Mesothelial cell of epicardium (in vitro differentiated cells): ENCODE measurements at regions not wholly inside any gene's neighbourhood (a gene's known extent, or its start where the extent isn't known, plus 50 kb on each side); places are given as distances from the start of the nearest gene placed in this dataset.

Experiments
- DNase-seq, 2 experiments: peaks; one replicate each; pipeline ENCODE4 v3.0.0; 2021; ENCODE audit warnings: low spot score in 2 of 2; ENCODE audit not compliant: unreplicated experiment in 2 of 2
- H3K27ac Mint-ChIP-seq: 2 replicates; pipeline ENCODE4 v1.8.0; 2021; ENCODE audit warnings: mixed read lengths
- H3K27me3 Mint-ChIP-seq: 2 replicates; pipeline ENCODE4 v1.8.0; 2021; ENCODE audit warnings: low read depth, mixed read lengths
- H3K36me3 Mint-ChIP-seq: 2 replicates; pipeline ENCODE4 v1.8.0; 2021; ENCODE audit warnings: mixed read lengths
- H3K4me1 Mint-ChIP-seq: 2 replicates; pipeline ENCODE4 v1.8.0; 2021; ENCODE audit warnings: mixed read lengths
- H3K4me3 Mint-ChIP-seq: 2 replicates; pipeline ENCODE4 v1.8.0; 2021; ENCODE audit warnings: mild to moderate bottlenecking, moderate library complexity, mixed read lengths
- H3K9me3 Mint-ChIP-seq: 2 replicates; pipeline ENCODE4 v1.8.0; 2021; ENCODE audit warnings: mixed read lengths
- TF ChIP-seq, protein P1 (sequence below): fragments of 200-600 bp; sonication (generic); IDR thresholded peaks from one replicate; pipeline ENCODE4 v1.5.0; 2021; ENCODE audit warnings: antibody characterized with exemption; ENCODE audit not compliant: unreplicated experiment

DNA sequence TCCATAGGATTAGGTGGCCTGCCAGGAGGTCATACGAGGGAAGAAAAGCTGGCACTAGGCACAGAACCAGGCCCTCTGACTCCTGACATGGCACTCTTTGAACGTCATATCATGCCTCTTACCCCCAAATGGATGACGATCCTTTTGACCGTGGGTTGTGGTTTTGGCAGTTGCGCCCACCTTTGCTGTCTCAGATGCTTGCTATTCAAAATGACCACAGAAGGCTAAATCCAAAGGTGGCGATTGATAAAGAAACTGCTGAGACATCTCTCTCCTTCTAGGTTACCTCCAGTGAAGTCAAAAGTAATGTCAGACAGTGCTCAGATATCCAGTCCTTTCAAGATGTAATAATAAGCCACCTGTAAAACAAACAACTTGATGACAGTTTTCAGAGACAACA, 385.0 kb downstream of the EFNA5 start:
- peaks cover 43% of the 10 kb centered on the region for H3K4me1 Mint-ChIP-seq
- TF ChIP-seq, protein P1, sequence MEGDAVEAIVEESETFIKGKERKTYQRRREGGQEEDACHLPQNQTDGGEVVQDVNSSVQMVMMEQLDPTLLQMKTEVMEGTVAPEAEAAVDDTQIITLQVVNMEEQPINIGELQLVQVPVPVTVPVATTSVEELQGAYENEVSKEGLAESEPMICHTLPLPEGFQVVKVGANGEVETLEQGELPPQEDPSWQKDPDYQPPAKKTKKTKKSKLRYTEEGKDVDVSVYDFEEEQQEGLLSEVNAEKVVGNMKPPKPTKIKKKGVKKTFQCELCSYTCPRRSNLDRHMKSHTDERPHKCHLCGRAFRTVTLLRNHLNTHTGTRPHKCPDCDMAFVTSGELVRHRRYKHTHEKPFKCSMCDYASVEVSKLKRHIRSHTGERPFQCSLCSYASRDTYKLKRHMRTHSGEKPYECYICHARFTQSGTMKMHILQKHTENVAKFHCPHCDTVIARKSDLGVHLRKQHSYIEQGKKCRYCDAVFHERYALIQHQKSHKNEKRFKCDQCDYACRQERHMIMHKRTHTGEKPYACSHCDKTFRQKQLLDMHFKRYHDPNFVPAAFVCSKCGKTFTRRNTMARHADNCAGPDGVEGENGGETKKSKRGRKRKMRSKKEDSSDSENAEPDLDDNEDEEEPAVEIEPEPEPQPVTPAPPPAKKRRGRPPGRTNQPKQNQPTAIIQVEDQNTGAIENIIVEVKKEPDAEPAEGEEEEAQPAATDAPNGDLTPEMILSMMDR: no peak
- no peak overlapping the region for H3K27ac Mint-ChIP-seq
- no peaks in the 10 kb centered on the region for H3K27me3 Mint-ChIP-seq
- no peak for DNase-seq
- no peaks in the 10 kb centered on the region for H3K9me3 Mint-ChIP-seq
- H3K36me3 Mint-ChIP-seq: no peaks in the 10 kb centered on the region
- H3K4me3 Mint-ChIP-seq: no peak overlapping the region

DNA sequence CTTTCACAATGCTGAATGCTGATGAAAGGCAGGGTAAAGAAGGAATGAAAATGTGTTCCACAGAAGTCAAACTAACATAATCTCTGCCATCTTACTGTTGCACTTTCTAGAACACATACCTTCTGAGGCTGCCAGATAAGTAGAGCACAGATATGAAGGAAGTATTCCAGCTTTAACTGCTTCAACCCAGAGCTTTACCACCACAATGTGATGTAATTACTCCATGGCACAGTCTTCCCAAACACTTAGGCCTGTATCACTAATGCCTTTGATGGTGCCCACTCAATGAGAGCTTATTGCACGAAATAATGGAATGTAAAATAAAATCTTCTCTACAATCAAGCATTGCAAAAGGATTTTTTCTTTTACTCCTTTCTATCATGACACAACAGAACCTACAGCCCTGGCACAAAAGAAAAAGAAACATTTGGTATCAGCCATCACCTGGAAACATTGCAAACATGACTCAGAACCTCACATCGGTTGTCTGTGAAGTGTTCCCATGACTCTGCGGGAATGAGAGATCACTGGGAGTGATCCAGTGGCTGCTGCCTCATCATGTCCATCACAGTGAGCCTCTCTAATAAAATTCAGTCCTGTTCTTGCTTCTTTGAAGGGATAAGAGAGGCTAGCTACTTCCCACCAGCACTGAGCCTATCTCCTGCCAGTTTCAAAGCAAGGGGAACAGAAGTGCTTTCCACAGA, 385.8 kb downstream of the EFNA5 start:
- no peak overlapping the region for H3K27ac Mint-ChIP-seq

DNA sequence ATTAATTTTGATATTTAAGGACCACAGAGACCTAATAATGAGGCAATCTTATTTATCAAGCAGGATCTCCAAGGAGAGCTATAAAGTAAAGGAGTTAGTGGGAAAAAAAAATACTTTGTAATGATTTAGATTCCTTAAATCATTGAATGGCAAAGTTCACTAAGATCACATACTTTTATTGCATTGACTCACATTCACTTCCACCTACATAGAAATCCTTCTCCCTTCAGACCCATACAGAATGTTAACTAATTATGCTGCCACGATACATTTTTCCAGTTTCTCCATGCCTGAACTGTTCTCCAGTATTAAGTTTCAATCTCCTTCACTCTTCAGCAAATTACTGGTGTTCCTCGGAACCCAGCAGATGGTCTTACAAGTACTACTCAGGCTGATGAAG, 388.7 kb downstream of the EFNA5 start:
- Mint-ChIP-seq H3K4me3 (no peak overlapping the region), H3K27me3 (no peaks in the 10 kb centered on the region), H3K4me1 (peaks cover 32% of the 10 kb centered on the region), H3K27ac (no peak overlapping the region), H3K36me3 (no peaks in the 10 kb centered on the region), H3K9me3 (no peaks in the 10 kb centered on the region)
- no peak for DNase-seq
- TF ChIP-seq, protein P1: no peak

More for the DNA sequence above, 385.8 kb downstream of the EFNA5 start:
- H3K4me3 Mint-ChIP-seq: no peak overlapping the region
- H3K9me3 Mint-ChIP-seq: no peaks in the 10 kb centered on the region
- DNase-seq: no peak
- no peaks in the 10 kb centered on the region for H3K36me3 Mint-ChIP-seq
- TF ChIP-seq, protein P1: no peak
- peaks cover 37% of the 10 kb centered on the region for H3K4me1 Mint-ChIP-seq
- H3K27me3 Mint-ChIP-seq: no peaks in the 10 kb centered on the region

DNA sequence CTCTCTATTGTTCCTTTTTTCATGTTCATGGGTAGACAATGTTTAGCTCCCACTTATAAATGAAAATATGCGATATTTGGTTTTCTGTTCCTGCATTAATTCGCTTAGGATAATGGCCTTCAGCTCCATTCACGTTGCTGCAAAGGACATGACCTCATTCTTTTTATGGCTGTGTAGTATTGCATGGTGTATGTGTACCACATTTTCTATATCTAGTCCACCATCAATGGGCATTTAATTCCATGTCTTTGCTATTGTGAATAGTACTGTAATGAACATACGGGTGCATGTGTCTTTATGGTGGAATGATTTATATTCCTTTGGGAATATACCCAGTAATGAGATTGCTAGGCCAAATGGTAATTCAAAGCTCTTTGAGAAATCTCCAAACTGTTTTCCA, 392.0 kb downstream of the EFNA5 start:
- Mint-ChIP-seq H3K27me3 (no peaks in the 10 kb centered on the region), H3K4me1 (peaks cover 17% of the 10 kb centered on the region), H3K9me3 (no peaks in the 10 kb centered on the region), H3K36me3 (no peaks in the 10 kb centered on the region), H3K27ac (no peak overlapping the region), H3K4me3 (no peak overlapping the region)
- TF ChIP-seq, protein P1: no peak
- DNase-seq: no peak

DNA sequence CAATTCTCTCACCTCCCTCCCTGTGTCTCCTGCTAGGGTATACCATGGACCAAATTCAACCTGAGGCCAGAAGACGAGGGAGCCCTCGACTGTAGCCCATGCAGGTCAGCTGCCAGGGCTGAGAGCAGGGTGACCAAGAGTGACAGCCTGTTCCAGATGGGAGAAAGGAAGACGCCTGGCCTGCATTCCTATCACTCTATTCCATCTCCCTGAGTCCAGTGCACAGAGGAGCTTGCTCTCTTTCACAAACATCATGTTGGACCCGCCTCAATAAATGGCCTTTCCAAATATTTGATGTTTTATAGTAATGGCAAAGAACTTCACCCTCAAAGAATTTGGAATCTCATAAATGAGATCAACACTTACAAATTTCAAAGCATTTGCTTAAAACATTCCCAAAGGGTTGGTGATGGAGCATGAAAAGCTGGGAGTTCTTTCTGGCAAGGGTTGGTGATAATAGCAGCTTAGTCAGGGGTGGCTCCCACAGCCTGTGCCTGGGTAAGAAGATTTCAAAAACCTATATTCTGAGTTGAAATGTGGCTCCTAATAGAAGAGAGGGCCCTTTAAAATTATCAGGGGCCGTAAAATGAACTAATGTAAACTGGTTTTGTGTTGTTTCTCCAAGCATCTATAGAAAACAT, 393.1 kb downstream of the EFNA5 start:
- H3K4me1 Mint-ChIP-seq: peaks cover 16% of the 10 kb centered on the region
- H3K27me3 Mint-ChIP-seq: no peaks in the 10 kb centered on the region
- TF ChIP-seq, protein P1: no peak
- no peaks in the 10 kb centered on the region for H3K36me3 Mint-ChIP-seq
- DNase-seq: no peak
- H3K27ac Mint-ChIP-seq: no peak overlapping the region
- no peak overlapping the region for H3K4me3 Mint-ChIP-seq
- no peaks in the 10 kb centered on the region for H3K9me3 Mint-ChIP-seq
